ENCODE measurements at regions not wholly inside any gene's neighbourhood (a gene's known extent, or its start where the extent isn't known, plus 50 kb on each side); places are given as distances from the start of the nearest gene placed in this dataset.

DNA sequence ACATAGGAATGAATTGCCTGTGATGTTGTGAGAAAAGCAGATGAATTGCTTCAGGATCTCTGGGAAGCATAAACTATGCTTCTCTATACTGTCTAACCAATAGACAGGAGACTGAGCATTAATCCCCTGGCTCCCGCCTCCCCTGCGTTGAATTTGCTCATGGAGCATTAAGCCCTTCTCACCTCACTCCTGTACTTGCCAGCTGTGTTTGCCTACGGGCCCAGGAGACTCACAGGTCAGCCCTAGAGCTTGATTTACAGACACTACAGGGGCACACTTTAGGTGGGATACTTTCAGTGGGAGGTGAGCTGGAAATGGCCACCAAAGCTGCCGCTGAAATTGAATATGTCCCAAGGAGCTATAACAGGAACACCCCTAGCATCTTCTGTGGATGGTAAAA, 418.7 kb downstream of the CBLN4 start:
- no peak for DNase-seq

DNA sequence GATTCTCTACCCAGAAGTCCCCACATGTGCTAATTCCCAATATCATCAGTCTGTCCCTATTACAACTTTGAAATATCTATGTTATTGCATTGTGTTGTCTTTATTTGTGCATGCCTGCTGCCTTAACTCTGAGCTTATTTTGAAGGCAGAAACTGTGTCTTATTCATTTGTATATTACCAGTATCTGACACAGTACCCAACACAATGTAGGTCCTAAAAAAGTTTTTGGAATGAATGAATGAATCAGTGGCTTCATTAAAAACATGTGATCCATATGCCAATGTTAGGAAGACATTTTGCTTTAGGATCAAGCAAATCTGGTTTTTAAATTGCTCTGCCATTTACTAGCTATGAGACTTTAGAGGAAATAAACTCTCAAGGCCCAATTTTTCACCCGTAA, 420.4 kb downstream of the CBLN4 start:
- no peak for DNase-seq

DNA sequence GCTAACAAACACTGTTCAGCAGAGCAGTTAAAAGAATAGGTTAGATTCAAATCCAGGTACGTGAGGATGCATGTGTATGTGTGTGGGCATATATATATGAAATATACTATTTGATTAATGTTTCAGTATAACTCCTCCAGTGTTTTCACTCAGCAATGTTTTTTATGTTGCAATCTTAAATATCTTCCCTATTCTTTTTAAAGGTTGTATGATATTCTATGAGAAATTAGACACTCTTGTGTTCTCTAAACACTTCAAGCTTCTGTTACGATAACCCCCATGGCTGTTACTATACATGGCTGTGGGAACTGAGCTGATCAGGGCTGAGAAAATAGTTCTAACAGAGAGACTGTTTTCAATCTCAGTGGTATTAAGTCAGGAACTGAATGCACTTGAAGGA, 421.0 kb downstream of the CBLN4 start:
- no peak for DNase-seq

- DNase-seq: no peak
Observed at GRCh38 chr20:55583036-55583435, 422.3 kb downstream of the CBLN4 start.

DNA sequence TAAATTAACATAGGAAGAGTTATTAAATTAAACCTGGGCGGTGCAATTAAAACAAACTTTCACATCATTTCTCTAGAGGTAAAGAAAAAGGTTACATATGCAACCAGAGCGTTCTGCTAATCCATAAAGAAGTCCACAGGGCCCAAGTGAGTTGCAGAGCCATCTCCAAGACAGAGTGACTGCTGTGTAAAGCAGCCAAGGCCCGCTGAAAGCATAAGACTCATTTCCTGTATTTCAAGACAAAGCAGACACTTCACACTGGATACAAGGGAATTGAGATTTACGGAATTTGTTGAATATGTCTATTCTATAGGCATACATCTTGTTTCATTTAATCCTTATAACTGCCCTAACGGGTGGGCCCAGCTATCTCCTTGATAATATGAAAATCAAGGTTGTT, 422.8 kb downstream of the CBLN4 start:
- no peak for DNase-seq

GRCh38 chr20:55581519-55581918, 423.8 kb downstream of the CBLN4 start:
- DNase-seq: no peak

- DNase-seq: no peak
Observed at GRCh38 chr20:55580475-55580874, 424.8 kb downstream of the CBLN4 start.

DNA sequence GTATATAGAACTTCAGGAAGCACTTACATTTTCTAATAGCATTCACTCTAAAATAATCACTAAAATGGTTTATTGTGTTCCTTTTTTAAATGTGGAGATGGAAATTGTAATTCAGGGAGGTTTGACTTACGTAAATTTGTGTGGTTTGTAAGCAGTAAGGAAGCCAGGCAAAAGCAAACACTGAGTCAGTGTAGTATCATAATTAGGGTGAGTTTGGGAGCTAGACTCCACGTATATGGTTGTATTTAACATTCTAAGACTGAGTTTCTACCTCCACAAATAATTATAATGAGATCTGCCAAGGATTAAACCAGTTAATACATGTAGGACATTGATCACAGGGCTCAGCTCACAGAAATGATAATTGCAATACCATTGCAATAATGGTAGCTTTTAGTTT, 425.5 kb downstream of the CBLN4 start:
- no peak for DNase-seq

GRCh38 chr20:55576981-55577380, 428.3 kb downstream of the CBLN4 start:
- no peak for DNase-seq

- DNase-seq: no peak
Observed at GRCh38 chr20:55569084-55569483, 436.2 kb downstream of the CBLN4 start.

DNA sequence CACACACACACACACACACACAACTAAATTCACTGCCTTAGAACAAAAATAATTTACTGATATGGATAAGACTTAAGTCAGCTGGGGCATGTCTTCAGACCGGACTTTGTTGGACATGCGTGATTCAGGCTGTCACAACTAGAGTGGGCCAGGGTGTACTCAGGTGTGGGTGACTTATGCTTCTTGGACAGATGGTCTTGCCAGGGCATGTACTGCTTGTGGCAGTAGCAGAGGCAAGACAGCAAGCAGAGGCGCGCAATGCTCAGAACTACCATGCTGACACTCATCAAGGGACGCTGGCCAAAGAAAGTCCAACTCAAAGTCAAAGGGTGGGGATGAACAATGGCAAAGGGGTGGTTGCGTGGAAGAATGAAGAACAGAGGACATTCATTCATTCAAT, 437.5 kb downstream of the CBLN4 start:
- no peak for DNase-seq

- no peak for DNase-seq
Observed at GRCh38 chr20:55565096-55565773, 440.1 kb downstream of the CBLN4 start.

- no peak for DNase-seq
Observed at GRCh38 chr20:55561259-55561658, 444.1 kb downstream of the CBLN4 start.

GRCh38 chr20:55557191-55557590, 448.1 kb downstream of the CBLN4 start:
- DNase-seq: no peak

GRCh38 chr20:55555075-55555650, 450.2 kb downstream of the CBLN4 start:
- no peak for DNase-seq

DNA sequence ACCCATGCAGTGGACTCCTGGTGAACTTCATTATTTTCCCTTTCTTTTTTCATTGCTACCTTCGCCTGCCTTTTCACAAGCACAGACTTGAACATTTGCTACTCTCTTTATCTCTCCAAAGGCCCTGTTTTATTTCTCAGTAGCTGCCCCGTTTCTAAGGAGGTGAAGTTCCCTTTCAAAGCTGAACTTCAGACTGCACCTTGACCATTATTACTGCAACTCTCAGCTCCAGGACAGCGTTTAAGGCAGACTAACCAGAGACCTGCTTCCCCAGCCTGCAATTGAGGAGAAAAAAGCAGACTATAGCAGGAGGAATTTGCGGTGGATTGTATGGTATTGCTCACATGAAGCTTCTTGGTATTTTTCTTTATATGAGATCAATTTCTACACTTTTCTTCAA, 460.7 kb downstream of the CBLN4 start:
- no peak for DNase-seq

GRCh38 chr20:55540486-55540885, 464.8 kb downstream of the CBLN4 start:
- no peak for DNase-seq

GRCh38 chr20:55540013-55540412, 465.3 kb downstream of the CBLN4 start:
- no peak for DNase-seq

GRCh38 chr20:55538261-55538908, 466.9 kb downstream of the CBLN4 start:
- no peak for DNase-seq

GRCh38 chr20:55535366-55535765, 470.0 kb downstream of the CBLN4 start:
- DNase-seq: no peak

DNA sequence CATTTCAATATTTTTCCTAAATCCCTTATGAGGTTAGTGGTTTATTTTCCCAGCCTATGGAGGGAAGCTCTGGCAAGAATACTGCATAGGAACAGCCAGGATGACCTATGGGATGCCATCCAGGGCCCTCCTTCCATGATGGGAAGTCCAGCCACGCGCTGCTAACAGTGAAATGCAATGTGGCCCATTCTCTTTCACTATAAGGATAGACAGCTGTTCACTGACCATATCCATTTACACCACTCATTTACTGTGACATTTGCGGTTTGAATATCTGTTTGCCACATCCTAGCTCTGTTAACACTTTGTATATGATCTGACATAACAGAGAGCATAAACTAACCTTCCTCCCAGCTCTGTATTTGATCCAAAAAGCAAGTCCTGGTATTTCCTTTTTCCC, 471.7 kb downstream of the CBLN4 start:
- no peak for DNase-seq

DNA sequence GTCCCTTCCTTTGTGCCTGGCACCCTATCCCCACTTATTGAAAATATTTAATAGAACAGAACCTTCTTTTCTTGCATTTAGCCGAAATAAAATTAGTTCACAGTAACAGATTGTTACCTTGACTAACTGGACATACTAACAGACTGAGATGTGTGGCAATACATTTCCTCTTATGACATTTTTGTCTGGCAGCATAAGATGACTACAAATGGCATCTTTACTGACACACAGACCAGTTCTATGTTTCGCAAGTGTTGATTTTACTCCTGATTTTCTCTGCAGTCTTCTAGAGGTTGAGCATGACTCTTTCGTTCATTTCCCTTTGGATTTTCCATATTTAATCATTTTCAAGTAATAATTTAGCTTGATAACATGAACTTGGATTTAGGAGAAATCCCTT, 474.6 kb downstream of the CBLN4 start:
- DNase-seq: no peak

GRCh38 chr20:55528482-55528881, 476.8 kb downstream of the CBLN4 start:
- DNase-seq: no peak

DNA sequence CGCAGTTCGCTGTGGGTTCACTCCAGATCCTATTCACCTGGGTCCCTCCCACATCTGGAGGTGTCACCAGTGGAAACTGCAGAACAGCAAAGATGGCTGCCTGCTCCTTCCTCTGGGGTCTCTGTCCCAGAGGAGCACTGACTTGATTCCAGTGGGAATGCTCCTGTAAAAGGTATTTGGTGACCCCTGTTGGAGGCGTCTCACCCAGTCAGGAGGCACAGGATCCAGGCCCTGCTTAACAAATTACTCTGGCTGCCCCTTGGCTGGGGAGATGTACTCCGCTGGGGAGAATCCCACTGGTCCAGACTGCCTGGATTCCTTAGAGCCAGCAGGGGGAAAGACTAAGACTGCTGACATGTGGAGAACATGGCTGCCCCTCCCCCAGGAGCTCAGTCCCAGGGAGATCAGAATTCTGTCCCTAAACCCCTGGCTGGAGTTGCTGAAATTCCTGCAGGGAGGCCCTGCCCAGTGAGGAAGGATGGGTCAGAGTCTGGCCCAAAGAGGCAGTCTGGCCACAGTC, 483.0 kb downstream of the CBLN4 start:
- DNase-seq: no peak
